ENCODE measurements at regions not wholly inside any gene's neighbourhood (a gene's known extent, or its start where the extent isn't known, plus 50 kb on each side); places are given as distances from the start of the nearest gene placed in this dataset.

GRCh38 chr10:58140691-58141347, 126.9 kb downstream of the IPMK start:
- H3K27me3 ChIP-seq (ENCODE audit: low read depth, low read length): no peaks in the 10 kb centered on the region
- no peaks in the 10 kb centered on the region for H3K9me3 ChIP-seq (ENCODE audit: control insufficient read depth in 1 of 2, low read length in 2 of 2)
- H3K4me3 ChIP-seq (ENCODE audit: low read depth in 1 of 2, low read length in 2 of 2): no peak overlapping the region
- H3K27ac ChIP-seq (ENCODE audit: low read length): no peak overlapping the region
- no peaks in the 10 kb centered on the region for H3K4me1 ChIP-seq (ENCODE audit: control insufficient read depth in 1 of 2, insufficient read depth in 2 of 2, low read length in 2 of 2)
- no peaks in the 10 kb centered on the region for H3K36me3 ChIP-seq (ENCODE audit: control insufficient read depth in 1 of 2, insufficient read depth in 2 of 2, low read length in 2 of 2)

- H3K27ac ChIP-seq (ENCODE audit: low read length): no peak overlapping the region
- H3K36me3 ChIP-seq (ENCODE audit: control insufficient read depth in 1 of 2, insufficient read depth in 2 of 2, low read length in 2 of 2): no peaks in the 10 kb centered on the region
- no peak overlapping the region for H3K4me3 ChIP-seq (ENCODE audit: low read depth in 1 of 2, low read length in 2 of 2)
- H3K27me3 ChIP-seq (ENCODE audit: low read depth, low read length): no peaks in the 10 kb centered on the region
- H3K4me1 ChIP-seq (ENCODE audit: control insufficient read depth in 1 of 2, insufficient read depth in 2 of 2, low read length in 2 of 2): no peaks in the 10 kb centered on the region
- no peaks in the 10 kb centered on the region for H3K9me3 ChIP-seq (ENCODE audit: control insufficient read depth in 1 of 2, low read length in 2 of 2)
Observed at GRCh38 chr10:58140054-58140453, 127.6 kb downstream of the IPMK start.

GRCh38 chr10:58137813-58138212, 129.9 kb downstream of the IPMK start:
- Histone ChIP-seq H3K27me3 (ENCODE audit: low read depth, low read length) (no peaks in the 10 kb centered on the region), H3K27ac (ENCODE audit: low read length) (no peak overlapping the region), H3K4me3 (ENCODE audit: low read depth in 1 of 2, low read length in 2 of 2) (no peak overlapping the region), H3K4me1 (ENCODE audit: control insufficient read depth in 1 of 2, insufficient read depth in 2 of 2, low read length in 2 of 2) (no peaks in the 10 kb centered on the region), H3K36me3 (ENCODE audit: control insufficient read depth in 1 of 2, insufficient read depth in 2 of 2, low read length in 2 of 2) (no peaks in the 10 kb centered on the region), H3K9me3 (ENCODE audit: control insufficient read depth in 1 of 2, low read length in 2 of 2) (no peaks in the 10 kb centered on the region)

GRCh38 chr10:58115218-58116050, 152.3 kb downstream of the IPMK start:
- no peaks in the 10 kb centered on the region for H3K36me3 ChIP-seq (ENCODE audit: control insufficient read depth in 1 of 2, insufficient read depth in 2 of 2, low read length in 2 of 2)
- no peaks in the 10 kb centered on the region for H3K9me3 ChIP-seq (ENCODE audit: control insufficient read depth in 1 of 2, low read length in 2 of 2)
- H3K27ac ChIP-seq (ENCODE audit: low read length): no peak overlapping the region
- H3K4me3 ChIP-seq (ENCODE audit: low read depth in 1 of 2, low read length in 2 of 2): no peak overlapping the region
- no peaks in the 10 kb centered on the region for H3K4me1 ChIP-seq (ENCODE audit: control insufficient read depth in 1 of 2, insufficient read depth in 2 of 2, low read length in 2 of 2)
- no peaks in the 10 kb centered on the region for H3K27me3 ChIP-seq (ENCODE audit: low read depth, low read length)

GRCh38 chr10:58109731-58110130, 158.0 kb downstream of the IPMK start:
- Histone ChIP-seq H3K36me3 (ENCODE audit: control insufficient read depth in 1 of 2, insufficient read depth in 2 of 2, low read length in 2 of 2) (no peaks in the 10 kb centered on the region), H3K27ac (ENCODE audit: low read length) (no peak overlapping the region), H3K9me3 (ENCODE audit: control insufficient read depth in 1 of 2, low read length in 2 of 2) (no peaks in the 10 kb centered on the region), H3K4me1 (ENCODE audit: control insufficient read depth in 1 of 2, insufficient read depth in 2 of 2, low read length in 2 of 2) (no peaks in the 10 kb centered on the region), H3K4me3 (ENCODE audit: low read depth in 1 of 2, low read length in 2 of 2) (no peak overlapping the region), H3K27me3 (ENCODE audit: low read depth, low read length) (no peaks in the 10 kb centered on the region)

GRCh38 chr10:58107506-58107905, 160.2 kb downstream of the IPMK start:
- Histone ChIP-seq H3K27ac (ENCODE audit: low read length) (no peak overlapping the region), H3K4me1 (ENCODE audit: control insufficient read depth in 1 of 2, insufficient read depth in 2 of 2, low read length in 2 of 2) (no peaks in the 10 kb centered on the region), H3K36me3 (ENCODE audit: control insufficient read depth in 1 of 2, insufficient read depth in 2 of 2, low read length in 2 of 2) (no peaks in the 10 kb centered on the region), H3K9me3 (ENCODE audit: control insufficient read depth in 1 of 2, low read length in 2 of 2) (no peaks in the 10 kb centered on the region), H3K4me3 (ENCODE audit: low read depth in 1 of 2, low read length in 2 of 2) (no peak overlapping the region), H3K27me3 (ENCODE audit: low read depth, low read length) (no peaks in the 10 kb centered on the region)

GRCh38 chr10:58106211-58107035, 161.3 kb downstream of the IPMK start:
- Histone ChIP-seq H3K4me1 (ENCODE audit: control insufficient read depth in 1 of 2, insufficient read depth in 2 of 2, low read length in 2 of 2) (no peaks in the 10 kb centered on the region), H3K9me3 (ENCODE audit: control insufficient read depth in 1 of 2, low read length in 2 of 2) (no peaks in the 10 kb centered on the region), H3K27me3 (ENCODE audit: low read depth, low read length) (no peaks in the 10 kb centered on the region), H3K27ac (ENCODE audit: low read length) (no peak overlapping the region), H3K4me3 (ENCODE audit: low read depth in 1 of 2, low read length in 2 of 2) (no peak overlapping the region), H3K36me3 (ENCODE audit: control insufficient read depth in 1 of 2, insufficient read depth in 2 of 2, low read length in 2 of 2) (no peaks in the 10 kb centered on the region)

- Histone ChIP-seq H3K4me1 (ENCODE audit: control insufficient read depth in 1 of 2, insufficient read depth in 2 of 2, low read length in 2 of 2) (no peaks in the 10 kb centered on the region), H3K27me3 (ENCODE audit: low read depth, low read length) (no peaks in the 10 kb centered on the region)
Observed at GRCh38 chr10:58104351-58104751, 163.3 kb downstream of the IPMK start.

GRCh38 chr10:58102897-58103296, 164.8 kb downstream of the IPMK start:
- H3K4me1 ChIP-seq (ENCODE audit: control insufficient read depth in 1 of 2, insufficient read depth in 2 of 2, low read length in 2 of 2): no peaks in the 10 kb centered on the region
- no peaks in the 10 kb centered on the region for H3K9me3 ChIP-seq (ENCODE audit: control insufficient read depth in 1 of 2, low read length in 2 of 2)
- no peaks in the 10 kb centered on the region for H3K36me3 ChIP-seq (ENCODE audit: control insufficient read depth in 1 of 2, insufficient read depth in 2 of 2, low read length in 2 of 2)
- no peaks in the 10 kb centered on the region for H3K27me3 ChIP-seq (ENCODE audit: low read depth, low read length)
- H3K27ac ChIP-seq (ENCODE audit: low read length): no peak overlapping the region
- H3K4me3 ChIP-seq (ENCODE audit: low read depth in 1 of 2, low read length in 2 of 2): no peak overlapping the region

More at GRCh38 chr10:58104351-58104751, 163.3 kb downstream of the IPMK start:
- Histone ChIP-seq H3K27ac (ENCODE audit: low read length) (no peak overlapping the region), H3K4me3 (ENCODE audit: low read depth in 1 of 2, low read length in 2 of 2) (no peak overlapping the region), H3K36me3 (ENCODE audit: control insufficient read depth in 1 of 2, insufficient read depth in 2 of 2, low read length in 2 of 2) (no peaks in the 10 kb centered on the region), H3K9me3 (ENCODE audit: control insufficient read depth in 1 of 2, low read length in 2 of 2) (no peaks in the 10 kb centered on the region)

GRCh38 chr10:58101682-58102081, 166.0 kb downstream of the IPMK start:
- no peaks in the 10 kb centered on the region for H3K9me3 ChIP-seq (ENCODE audit: control insufficient read depth in 1 of 2, low read length in 2 of 2)
- no peaks in the 10 kb centered on the region for H3K27me3 ChIP-seq (ENCODE audit: low read depth, low read length)

GRCh38 chr10:58094985-58095718, 172.5 kb downstream of the IPMK start:
- no peak overlapping the region for H3K27ac ChIP-seq (ENCODE audit: low read length)
- H3K36me3 ChIP-seq (ENCODE audit: control insufficient read depth in 1 of 2, insufficient read depth in 2 of 2, low read length in 2 of 2): no peaks in the 10 kb centered on the region
- H3K9me3 ChIP-seq (ENCODE audit: control insufficient read depth in 1 of 2, low read length in 2 of 2): no peaks in the 10 kb centered on the region
- H3K4me3 ChIP-seq (ENCODE audit: low read depth in 1 of 2, low read length in 2 of 2): no peak overlapping the region
- no peaks in the 10 kb centered on the region for H3K27me3 ChIP-seq (ENCODE audit: low read depth, low read length)
- no peaks in the 10 kb centered on the region for H3K4me1 ChIP-seq (ENCODE audit: control insufficient read depth in 1 of 2, insufficient read depth in 2 of 2, low read length in 2 of 2)

More at GRCh38 chr10:58101682-58102081, 166.0 kb downstream of the IPMK start:
- Histone ChIP-seq H3K36me3 (ENCODE audit: control insufficient read depth in 1 of 2, insufficient read depth in 2 of 2, low read length in 2 of 2) (no peaks in the 10 kb centered on the region), H3K4me1 (ENCODE audit: control insufficient read depth in 1 of 2, insufficient read depth in 2 of 2, low read length in 2 of 2) (no peaks in the 10 kb centered on the region), H3K4me3 (ENCODE audit: low read depth in 1 of 2, low read length in 2 of 2) (no peak overlapping the region), H3K27ac (ENCODE audit: low read length) (no peak overlapping the region)
